MM.1S (cell line): ENCODE measurements at regions not wholly inside any gene's neighbourhood (a gene's known extent, or its start where the extent isn't known, plus 50 kb on each side); places are given as distances from the start of the nearest gene placed in this dataset.

ENCODE experiments used
- CTCF ChIP-seq: fragments of 300-600 bp; sonication (generic); IDR thresholded peaks from 2 replicates; pipeline ENCODE4 v1.5.1; 2016; ENCODE audit warnings: antibody characterized with exemption, low read length, mixed read lengths
- EZH2 ChIP-seq: fragments of 300-600 bp; sonication (generic); optimal IDR thresholded peaks from 2 replicates; pipeline ENCODE3; 2017; ENCODE audit warnings: low read depth, mild to moderate bottlenecking, antibody characterized with exemption, low read length, mixed read lengths
- EZH2phosphoT487 ChIP-seq: fragments of 300-600 bp; sonication (generic); IDR thresholded peaks from 2 replicates; pipeline ENCODE4 v1.6.1; 2018; ENCODE audit warnings: antibody characterized with exemption, low read length

GRCh38 chr7:18276380-18276779, 219.2 kb upstream of the HDAC9 start:
- TF ChIP-seq CTCF (no peak), EZH2 (no peak), EZH2phosphoT487 (no peak)
